HEK293T (cell line): ENCODE measurements at regions not wholly inside any gene's neighbourhood (a gene's known extent, or its start where the extent isn't known, plus 50 kb on each side); places are given as distances from the start of the nearest gene placed in this dataset.

Source experiments
- CTCF ChIA-PET: fragments of 350-600 bp; formaldehyde crosslinking; extraction: SDS; loops from one replicate; lab custom pipeline; 2021; ENCODE audit warnings: antibody characterized with exemption, inconsistent platforms; lab: Yijun Ruan, JAX
- POLR2A ChIA-PET: fragments of 350-600 bp; formaldehyde crosslinking; extraction: SDS; loops from one replicate; lab custom pipeline; 2020; ENCODE audit warnings: antibody characterized with exemption, inconsistent platforms; lab: Yijun Ruan, JAX
- DNase-seq: peaks from one replicate; pipeline ENCODE4 v3.0.0; 2012; ENCODE audit warnings: mixed read lengths; ENCODE audit errors: extremely low spot score
- ARNT ChIP-seq: fragments of 450-650 bp; IDR thresholded peaks from 2 replicates; pipeline ENCODE4 v1.6.1; 2017; ENCODE audit warnings: mild to moderate bottlenecking
- BHLHE40 ChIP-seq: fragments of 450-650 bp; IDR thresholded peaks from 2 replicates; pipeline ENCODE4 v1.6.1; 2016; ENCODE audit warnings: mild to moderate bottlenecking, moderate library complexity, borderline replicate concordance
- CTBP1 ChIP-seq: fragments of 450-650 bp; IDR thresholded peaks from 2 replicates; pipeline ENCODE4 v1.6.1; 2016; ENCODE audit warnings: borderline replicate concordance
- ELF4 ChIP-seq: fragments of 450-650 bp; IDR thresholded peaks from 2 replicates; pipeline ENCODE4 v1.6.1; 2017; ENCODE audit warnings: antibody characterized with exemption
- FOXA1 ChIP-seq: fragments of 450-650 bp; IDR thresholded peaks from 2 replicates; pipeline ENCODE4 v1.6.1; 2016; ENCODE audit warnings: mild to moderate bottlenecking
- FOXK2 ChIP-seq: fragments of 450-650 bp; IDR thresholded peaks from 2 replicates; pipeline ENCODE4 v1.6.1; 2016; ENCODE audit warnings: mild to moderate bottlenecking
- FOXM1 ChIP-seq: fragments of 450-650 bp; IDR thresholded peaks from 2 replicates; pipeline ENCODE4 v1.6.1; 2017; ENCODE audit warnings: mild to moderate bottlenecking, borderline replicate concordance
- HDGF ChIP-seq: fragments of 450-650 bp; IDR thresholded peaks from 2 replicates; pipeline ENCODE4 v1.6.1; 2017; ENCODE audit warnings: antibody characterized with exemption, borderline replicate concordance
- L3MBTL2 ChIP-seq: fragments of 450-650 bp; conservative IDR thresholded peaks from 2 replicates; pipeline ENCODE4 v1.6.1; 2016; ENCODE audit warnings: mild to moderate bottlenecking
- LEF1 ChIP-seq: fragments of 450-650 bp; IDR thresholded peaks from 2 replicates; pipeline ENCODE4 v1.6.1; 2017; ENCODE audit warnings: mild to moderate bottlenecking, borderline replicate concordance
- NFRKB ChIP-seq: fragments of 450-650 bp; IDR thresholded peaks from 2 replicates; pipeline ENCODE4 v1.6.1; 2016; ENCODE audit warnings: mild to moderate bottlenecking, moderate library complexity
- PKNOX1 ChIP-seq: fragments of 450-650 bp; IDR thresholded peaks from 2 replicates; pipeline ENCODE4 v1.6.1; 2016
- SP1 ChIP-seq: fragments of 450-650 bp; IDR thresholded peaks from 2 replicates; pipeline ENCODE4 v1.6.1; 2017
- SUZ12 ChIP-seq: fragments of 450-650 bp; IDR thresholded peaks from 2 replicates; pipeline ENCODE4 v1.6.1; 2016; ENCODE audit warnings: mild to moderate bottlenecking
- TARDBP ChIP-seq: fragments of 450-650 bp; IDR thresholded peaks from 2 replicates; pipeline ENCODE4 v1.6.1; 2016
- ZNF384 ChIP-seq: fragments of 450-650 bp; IDR thresholded peaks from 2 replicates; pipeline ENCODE4 v1.6.1; 2016

GRCh38 chr6:132909742-132910141, 95.4 kb downstream of the RPS12 start:
- CTCF ChIA-PET: no interaction called here
- DNase-seq: no peak
- POLR2A ChIA-PET: interaction anchor here (0.5 kb wide), 1 partner anchor 39 kb away, joined by 3 read pairs; no protein-coding TSS in a partner anchor
- TF ChIP-seq HDGF (no peak), SP1 (no peak), BHLHE40 (no peak), ELF4 (no peak), PKNOX1 (no peak), FOXA1 (no peak), CTBP1 (no peak), FOXK2 (no peak), NFRKB (no peak), ARNT (no peak), LEF1 (no peak), SUZ12 (no peak), L3MBTL2 (no peak), TARDBP (no peak), ZNF384 (no peak), FOXM1 (no peak)

- no peak for TF ChIP-seq NFRKB
- TF ChIP-seq ARNT: no peak
- TF ChIP-seq PKNOX1: no peak
- no peak for TF ChIP-seq LEF1
- no peak for TF ChIP-seq L3MBTL2
- TF ChIP-seq SP1: no peak
- no peak for TF ChIP-seq FOXM1
- CTCF ChIA-PET: no interaction called here
- POLR2A ChIA-PET: no interaction called here
- no peak for DNase-seq
These were observed 96.4 kb downstream of the RPS12 start for GRCh38 chr6:132910759-132911158.

GRCh38 chr6:132919045-132919860, 104.9 kb downstream of the RPS12 start:
- CTCF ChIA-PET: no interaction called here
- TF ChIP-seq ARNT (no peak), ELF4 (no peak), LEF1 (no peak), FOXM1 (no peak), HDGF (no peak), NFRKB (no peak), CTBP1 (no peak), TARDBP (no peak), FOXA1 (no peak), SUZ12 (no peak), ZNF384 (no peak), BHLHE40 (no peak)
- POLR2A ChIA-PET: interaction anchor here (1.1 kb wide), 1 partner anchor 105 kb away, joined by 3 read pairs; the partner anchor contains the start of gene RPS12
- DNase-seq: no peak

GRCh38 chr6:132927713-132928112, 113.3 kb downstream of the RPS12 start:
- POLR2A ChIA-PET: no interaction called here
- DNase-seq: no peak
- CTCF ChIA-PET: interaction anchor here (0.7 kb wide), 2 partner anchors 243 to 279 kb away, joined by 3 to 4 read pairs; no protein-coding TSS in a partner anchor
- TF ChIP-seq FOXA1 (no peak), SUZ12 (no peak), HDGF (no peak), NFRKB (no peak), PKNOX1 (no peak), BHLHE40 (no peak), SP1 (no peak), ARNT (no peak), FOXM1 (no peak), LEF1 (no peak), TARDBP (no peak), CTBP1 (no peak), L3MBTL2 (no peak)

GRCh38 chr6:132929141-132929540, 114.8 kb downstream of the RPS12 start:
- no peak for DNase-seq
- CTCF ChIA-PET: no interaction called here
- TF ChIP-seq CTBP1: no peak
- TF ChIP-seq FOXA1: no peak
- POLR2A ChIA-PET: no interaction called here

- ChIA-PET CTCF (no interaction called here), POLR2A (no interaction called here)
- no peak for TF ChIP-seq SP1
- TF ChIP-seq HDGF: no peak
- TF ChIP-seq FOXA1: no peak
- TF ChIP-seq PKNOX1: no peak
- DNase-seq: no peak
These were observed 116.9 kb downstream of the RPS12 start for GRCh38 chr6:132931313-132931712.
